Vagina (tissue), 2 donors: ENCODE measurements at regions not wholly inside any gene's neighbourhood (a gene's known extent, or its start where the extent isn't known, plus 50 kb on each side); places are given as distances from the start of the nearest gene placed in this dataset.

Source experiments
- DNase-seq, 2 donors: peaks; one replicate each; pipeline ENCODE4 v3.0.0-alpha.2; 2017; ENCODE audit errors: extremely low spot score in 2 of 2
- H3K27ac ChIP-seq: fragments of 200-600 bp; sonication (generic); one replicate; pipeline ENCODE4 v1.5.1; 2019
- H3K27me3 ChIP-seq: fragments of 200-600 bp; sonication (generic); one replicate; pipeline ENCODE4 v1.5.1; 2019
- H3K36me3 ChIP-seq, 2 donors: fragments of 200-600 bp; sonication (generic); one replicate each; pipeline ENCODE4 v1.5.1; 2017 to 2019
- H3K4me1 ChIP-seq: fragments of 200-600 bp; sonication (generic); one replicate; pipeline ENCODE4 v1.5.1; 2019
- H3K4me3 ChIP-seq, 2 donors: fragments of 200-600 bp; sonication (generic); 1 replicate in 1 of 2; 2 replicates in 1 of 2; pipeline ENCODE4 v1.5.1; 2016 to 2019
- H3K9me3 ChIP-seq: fragments of 200-600 bp; sonication (generic); one replicate; pipeline ENCODE4 v1.5.1; 2019
- CTCF ChIP-seq, 3 experiments: fragments of 450-650 bp in 2 of 3; fragments of 200-600 bp in 1 of 3; sonication (generic) in 1 of 3; IDR thresholded peaks; one replicate each; pipeline ENCODE4 v1.5.1; 2017 to 2019; ENCODE audit warnings: antibody characterized with exemption in 3 of 3, mild to moderate bottlenecking in 2 of 3, moderate library complexity in 2 of 3
- POLR2A ChIP-seq, 2 donors: fragments of 450-650 bp; IDR thresholded peaks; one replicate each; pipeline ENCODE4 v1.6.1; 2017; ENCODE audit warnings: antibody characterized with exemption in 2 of 2, mild to moderate bottlenecking in 2 of 2, moderate library complexity in 2 of 2
- POLR2AphosphoS5 ChIP-seq, 2 donors: sonication (generic); formaldehyde crosslinking; IDR thresholded peaks; one replicate each; pipeline ENCODE4 v1.9.0; 2017; ENCODE audit warnings: antibody characterized with exemption in 2 of 2, mild to moderate bottlenecking in 2 of 2, low read depth in 1 of 2; ENCODE audit not compliant: insufficient read depth in 1 of 2
- intact Hi-C: fragments of 100-400 bp; cut with DNase I; formaldehyde crosslinking; loops from one replicate; pipeline ENCODE4 v1.15.1; 2023

DNA sequence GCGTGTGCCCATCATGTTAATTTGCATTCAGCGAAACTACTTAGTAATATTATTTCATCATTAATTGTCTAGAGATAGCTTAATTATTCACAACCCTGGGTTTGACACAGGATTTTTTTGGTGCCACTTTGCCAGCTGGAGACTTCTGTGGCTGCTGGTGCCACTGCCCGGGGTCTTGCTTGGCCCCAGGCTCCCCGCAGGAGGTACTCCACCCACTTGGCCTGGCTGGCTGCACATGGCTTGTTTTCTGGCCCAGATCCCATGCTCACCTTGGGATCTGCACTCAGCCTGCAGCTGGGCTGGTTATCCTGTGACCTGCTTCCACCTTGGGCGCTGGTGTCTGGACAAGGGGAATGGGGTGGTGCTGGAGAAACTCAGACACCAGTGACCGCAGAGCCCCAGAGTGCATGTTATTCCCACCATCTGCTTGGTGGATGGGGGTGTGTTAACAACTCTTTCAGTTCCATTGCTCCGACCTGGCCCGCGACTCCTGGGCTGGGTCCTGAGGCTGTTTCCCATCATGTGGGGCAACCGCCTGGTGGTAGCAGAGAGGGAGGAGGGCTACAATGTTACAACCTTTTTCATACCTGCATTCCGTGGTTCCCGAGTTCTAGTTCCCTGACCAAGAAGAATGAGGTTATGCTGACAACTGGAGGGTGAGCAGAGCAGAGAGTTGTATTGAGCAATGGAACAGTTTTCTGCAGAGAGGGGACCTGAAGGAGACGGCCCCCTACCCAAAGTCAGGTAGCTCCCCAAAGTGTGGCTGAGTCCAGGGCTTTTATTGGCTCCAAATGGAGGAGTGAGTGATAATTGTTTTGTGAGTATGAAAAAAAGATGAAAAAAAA, 1950.0 kb upstream of the IGFBP7 start:
- Histone ChIP-seq H3K36me3 (no peaks in the 10 kb centered on the region), H3K4me1 (no peaks in the 10 kb centered on the region), H3K27me3 (no peaks in the 10 kb centered on the region), H3K4me3 (no peak overlapping the region), H3K9me3 (no peaks in the 10 kb centered on the region), H3K27ac (no peak overlapping the region)
- TF ChIP-seq POLR2A (IDR thresholded peaks at IDR 0.05) (no peak), CTCF (IDR thresholded peaks at IDR 0.05) (no peak), POLR2AphosphoS5 (IDR thresholded peaks at IDR 0.05; ENCODE audit: insufficient read depth in 1 of 2, low read depth in 1 of 2) (no peak)
- intact Hi-C loops, result no loop called here
- DNase-seq, result no peak

- DNase-seq, result no peak
- Histone ChIP-seq H3K4me3 (no peak overlapping the region), H3K4me1 (no peaks in the 10 kb centered on the region), H3K9me3 (no peaks in the 10 kb centered on the region), H3K27ac (no peak overlapping the region), H3K36me3 (no peaks in the 10 kb centered on the region), H3K27me3 (no peaks in the 10 kb centered on the region)
- TF ChIP-seq CTCF (IDR thresholded peaks at IDR 0.05) (no peak), POLR2A (IDR thresholded peaks at IDR 0.05) (no peak), POLR2AphosphoS5 (IDR thresholded peaks at IDR 0.05; ENCODE audit: insufficient read depth in 1 of 2, low read depth in 1 of 2) (no peak)
- intact Hi-C loops, result no loop called here
Measured at GRCh38 chr4:59060895-59061294, 1950.7 kb upstream of the IGFBP7 start.

DNA sequence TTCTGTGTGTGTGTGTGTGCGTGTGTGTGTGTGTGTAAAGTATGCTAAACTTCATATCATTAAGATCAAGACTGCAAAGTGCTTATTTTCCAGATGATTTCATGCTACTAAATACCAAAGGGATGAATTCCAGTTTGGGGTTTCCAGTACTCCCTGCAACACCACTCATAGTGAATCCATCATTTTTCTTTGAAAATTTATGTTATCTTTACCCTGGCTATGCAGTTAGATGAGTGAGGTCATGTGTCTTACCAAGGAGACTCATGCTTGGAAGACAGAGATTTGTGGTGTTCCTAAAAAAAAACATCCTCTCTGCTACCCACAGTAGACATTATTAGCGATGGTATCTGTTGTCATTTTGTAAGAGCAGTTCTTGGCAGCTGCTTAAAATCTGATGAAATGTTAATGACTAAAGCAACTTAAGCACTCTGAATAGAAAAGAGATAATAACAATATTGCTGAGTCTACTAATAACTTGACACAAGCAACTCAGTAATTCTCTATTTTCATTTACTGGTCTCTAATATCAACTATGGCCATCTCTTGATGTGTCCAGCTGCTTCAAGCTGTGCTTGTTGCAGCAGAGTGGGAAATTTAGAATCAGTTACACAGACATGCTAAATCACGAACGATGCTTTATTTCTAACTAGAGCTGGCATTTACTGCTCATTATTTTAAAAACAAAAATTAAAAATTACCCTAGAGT, 1953.0 kb upstream of the IGFBP7 start:
- Histone ChIP-seq H3K4me3 (no peak overlapping the region), H3K27me3 (no peaks in the 10 kb centered on the region), H3K27ac (no peak overlapping the region), H3K4me1 (no peaks in the 10 kb centered on the region), H3K36me3 (no peaks in the 10 kb centered on the region), H3K9me3 (no peaks in the 10 kb centered on the region)
- no peak for DNase-seq
- TF ChIP-seq POLR2AphosphoS5 (IDR thresholded peaks at IDR 0.05; ENCODE audit: insufficient read depth in 1 of 2, low read depth in 1 of 2) (no peak), POLR2A (IDR thresholded peaks at IDR 0.05) (no peak)
- intact Hi-C loops, result no loop called here

DNA sequence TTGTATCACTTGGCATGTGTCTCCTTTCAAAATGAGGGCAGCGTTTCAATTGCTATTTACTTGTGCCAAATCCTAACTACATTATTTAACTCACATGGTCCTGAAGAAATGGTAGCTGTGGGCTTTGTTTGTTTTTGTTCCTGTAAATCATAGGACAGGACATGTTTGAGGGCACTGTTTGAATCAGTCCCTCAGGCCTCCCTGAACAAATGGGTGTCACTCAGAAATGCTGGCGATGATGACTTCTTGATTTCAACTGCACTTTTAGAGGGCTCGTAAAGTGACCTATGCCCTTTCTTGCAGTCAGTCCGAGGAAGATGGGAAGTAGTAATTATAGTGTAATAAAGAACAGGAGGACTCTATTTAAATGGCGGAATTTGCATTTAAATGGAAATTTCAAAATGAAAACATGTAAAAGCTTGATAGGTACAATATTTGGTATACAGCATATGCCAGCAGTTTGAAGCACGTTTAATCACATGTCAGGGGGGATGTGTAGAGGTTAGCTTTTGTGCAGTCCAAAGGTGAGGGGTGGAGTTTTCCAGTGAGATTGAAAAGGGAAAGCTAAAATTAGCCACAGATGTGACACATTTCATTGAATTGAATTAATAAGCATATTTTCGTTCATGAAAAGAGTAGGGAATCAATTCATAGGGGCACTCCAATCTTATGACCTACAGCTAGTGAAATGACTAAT, 1958.7 kb upstream of the IGFBP7 start:
- intact Hi-C loops, result no loop called here
- DNase-seq, result no peak

More for the DNA sequence above, 1958.7 kb upstream of the IGFBP7 start:
- Histone ChIP-seq H3K4me1 (no peaks in the 10 kb centered on the region), H3K27ac (no peak overlapping the region), H3K4me3 (no peak overlapping the region), H3K27me3 (no peaks in the 10 kb centered on the region), H3K9me3 (no peaks in the 10 kb centered on the region), H3K36me3 (no peaks in the 10 kb centered on the region)
- TF ChIP-seq POLR2AphosphoS5 (IDR thresholded peaks at IDR 0.05; ENCODE audit: insufficient read depth in 1 of 2, low read depth in 1 of 2) (no peak), POLR2A (IDR thresholded peaks at IDR 0.05) (no peak), CTCF (IDR thresholded peaks at IDR 0.05) (no peak)
